CD4-positive, CD25-positive, alpha-beta regulatory T cell (primary cell): ENCODE measurements at regions not wholly inside any gene's neighbourhood (a gene's known extent, or its start where the extent isn't known, plus 50 kb on each side); places are given as distances from the start of the nearest gene placed in this dataset.

Source experiments
- ATAC-seq, 2 donors: fragments of 150-1000 bp; cut with Tn5 transposase; one replicate each; pipeline ENCODE4 v1.10.0; 2021; ENCODE audit warnings: low read depth in 2 of 2, moderate number of reproducible peaks in 2 of 2, moderate library complexity in 1 of 2
- DNase-seq, 3 donors: peaks; one replicate each; pipeline versions ENCODE4 v3.0.0 to v3.0.0-alpha.2; 2012 to 2022; ENCODE audit warnings: mixed read lengths in 1 of 3
- H3K27ac ChIP-seq: one replicate; pipeline ENCODE4 v1.7.0; 2013; ENCODE audit warnings: mild to moderate bottlenecking, low read length; ENCODE audit not compliant: insufficient read depth, poor library complexity, severe bottlenecking
- H3K27me3 ChIP-seq: one replicate; pipeline ENCODE4 v1.7.0; 2013; ENCODE audit warnings: low read length; ENCODE audit not compliant: control insufficient read depth, insufficient read depth
- H3K36me3 ChIP-seq: one replicate; pipeline ENCODE4 v1.7.0; 2013; ENCODE audit warnings: mild to moderate bottlenecking, low read length, moderate library complexity; ENCODE audit not compliant: control insufficient read depth, insufficient read depth
- H3K4me1 ChIP-seq: 2 replicates; pipeline ENCODE4 v1.7.0; 2013; ENCODE audit warnings: mild to moderate bottlenecking, low read length; ENCODE audit not compliant: insufficient read depth, control insufficient read depth, poor library complexity, severe bottlenecking
- H3K4me3 ChIP-seq: one replicate; pipeline ENCODE4 v1.7.0; 2013; ENCODE audit warnings: low read depth, mild to moderate bottlenecking, low read length, moderate library complexity
- H3K9me3 ChIP-seq, 2 experiments: 1 replicate in 1 of 2; 2 replicates in 1 of 2; pipeline ENCODE4 v1.7.0; 2013; ENCODE audit warnings: low read length in 2 of 2, mild to moderate bottlenecking in 1 of 2, moderate library complexity in 1 of 2; ENCODE audit not compliant: control insufficient read depth in 2 of 2
- H3K27ac Mint-ChIP-seq, 3 donors: one replicate each; pipeline ENCODE4 v1.8.0; 2020 to 2022; ENCODE audit warnings: mild to moderate bottlenecking in 3 of 3, mixed read lengths in 3 of 3, moderate library complexity in 2 of 3
- H3K27me3 Mint-ChIP-seq: one replicate; pipeline ENCODE4 v1.8.0; 2022; ENCODE audit warnings: mild to moderate bottlenecking, mixed read lengths
- H3K36me3 Mint-ChIP-seq: one replicate; pipeline ENCODE4 v1.8.0; 2020; ENCODE audit warnings: mixed read lengths
- H3K4me1 Mint-ChIP-seq, 4 donors: one replicate each; pipeline ENCODE4 v1.8.0; 2020 to 2022; ENCODE audit warnings: mixed read lengths in 4 of 4, mild to moderate bottlenecking in 1 of 4
- H3K4me3 Mint-ChIP-seq, 4 donors: one replicate each; pipeline ENCODE4 v1.8.0; 2020 to 2022; ENCODE audit warnings: mild to moderate bottlenecking in 4 of 4, mixed read lengths in 4 of 4, moderate library complexity in 3 of 4
- H3K9me3 Mint-ChIP-seq, 7 donors: one replicate each; pipeline ENCODE4 v1.8.0; 2020 to 2022; ENCODE audit warnings: mixed read lengths in 7 of 7, mild to moderate bottlenecking in 3 of 7, moderate library complexity in 2 of 7

DNA sequence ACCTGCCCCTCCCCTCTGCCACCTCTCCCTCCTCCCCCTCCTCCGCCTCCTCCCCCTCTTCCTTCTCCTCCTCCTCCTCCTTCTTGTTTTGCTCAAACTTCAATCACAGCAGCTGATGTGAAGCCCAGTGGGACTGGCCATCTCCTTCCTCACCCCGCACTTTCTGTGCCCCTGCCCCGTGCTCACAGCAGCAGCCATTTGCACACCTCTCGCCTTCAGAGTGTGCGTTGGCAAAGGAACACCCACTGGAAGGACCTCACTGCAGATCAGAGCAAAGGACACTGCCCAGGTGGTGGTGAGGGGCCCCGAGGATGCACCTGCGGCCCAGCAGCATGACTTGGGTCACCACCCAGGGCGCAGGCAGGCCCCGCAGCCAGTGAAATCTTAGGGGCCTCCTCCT is 98.8 kb downstream of the SOX1 start:
- Histone ChIP-seq H3K9me3 (no peaks in the 10 kb centered on the region), H3K27me3 (no peaks in the 10 kb centered on the region), H3K4me3 (no peak overlapping the region), H3K36me3 (no peaks in the 10 kb centered on the region), H3K4me1 (no peaks in the 10 kb centered on the region), H3K27ac (no peak overlapping the region)
- no peak overlapping the region for H3K27ac Mint-ChIP-seq
- H3K9me3 Mint-ChIP-seq = peaks cover 0 to 5% (median 0%) of the 10 kb centered on the region in 7 donors
- H3K4me1 Mint-ChIP-seq = peaks cover 0 to 6% (median 0%) of the 10 kb centered on the region in 4 donors
- DNase-seq (no peak), ATAC-seq (no peak)
- H3K27me3 Mint-ChIP-seq = peaks cover 22% of the 10 kb centered on the region
- no peaks in the 10 kb centered on the region for H3K36me3 Mint-ChIP-seq
- H3K4me3 Mint-ChIP-seq = no peak overlapping the region

DNA sequence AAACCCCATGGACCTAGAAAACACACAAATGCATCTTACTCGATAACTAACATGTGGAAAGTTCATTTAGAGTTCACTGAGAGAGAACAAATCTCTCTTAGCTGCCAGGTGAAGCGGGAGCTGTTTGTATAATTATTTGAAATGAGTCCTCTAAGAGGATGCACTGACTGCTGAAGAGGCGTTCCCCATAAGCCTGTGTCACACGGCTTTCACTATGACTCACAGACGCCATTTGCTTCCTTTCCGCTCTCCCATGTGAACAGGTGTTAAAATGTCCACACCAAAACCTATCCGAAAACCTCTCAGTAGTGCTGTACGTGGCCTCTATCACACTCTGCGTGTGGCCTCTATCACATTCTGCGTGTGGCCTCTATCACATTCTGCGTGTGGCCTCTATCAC is 101.8 kb downstream of the SOX1 start:
- no peaks in the 10 kb centered on the region for H3K27me3 ChIP-seq
- Mint-ChIP-seq H3K36me3 (no peaks in the 10 kb centered on the region), H3K27me3 (peaks cover 4% of the 10 kb centered on the region), H3K27ac (no peak overlapping the region), H3K9me3 (peaks cover 0 to 8% (median 2%) of the 10 kb centered on the region in 7 donors), H3K4me3 (no peak overlapping the region), H3K4me1 (peaks cover 0 to 6% (median 0%) of the 10 kb centered on the region in 4 donors)
- no peaks in the 10 kb centered on the region for H3K36me3 ChIP-seq
- H3K27ac ChIP-seq = no peak overlapping the region
- H3K4me1 ChIP-seq = no peaks in the 10 kb centered on the region
- ATAC-seq (no peak), DNase-seq (peak in 1 of 3 donors; percentile 69)
- H3K4me3 ChIP-seq = no peak overlapping the region
- no peaks in the 10 kb centered on the region for H3K9me3 ChIP-seq

- H3K4me1 ChIP-seq = no peaks in the 10 kb centered on the region
- Mint-ChIP-seq H3K4me1 (peaks cover 0 to 6% (median 0%) of the 10 kb centered on the region in 4 donors), H3K27ac (no peak overlapping the region), H3K27me3 (peaks cover 6% of the 10 kb centered on the region), H3K4me3 (no peak overlapping the region), H3K9me3 (peaks cover 0 to 8% (median 6%) of the 10 kb centered on the region in 7 donors), H3K36me3 (no peaks in the 10 kb centered on the region)
- H3K36me3 ChIP-seq = no peaks in the 10 kb centered on the region
- peaks cover 0 to 7% of the 10 kb centered on the region in 2 experiments for H3K9me3 ChIP-seq
- no peak overlapping the region for H3K27ac ChIP-seq
- ATAC-seq (no peak), DNase-seq (no peak)
- no peaks in the 10 kb centered on the region for H3K27me3 ChIP-seq
- no peak overlapping the region for H3K4me3 ChIP-seq
Measured at GRCh38 chr13:112169941-112170822, 103.2 kb downstream of the SOX1 start.

- DNase-seq (no peak), ATAC-seq (no peak)
- Mint-ChIP-seq H3K27me3 (peaks cover 5% of the 10 kb centered on the region), H3K9me3 (peaks cover 0 to 8% (median 6%) of the 10 kb centered on the region in 7 donors), H3K36me3 (no peaks in the 10 kb centered on the region), H3K27ac (no peak overlapping the region), H3K4me1 (peaks cover 0 to 6% (median 0%) of the 10 kb centered on the region in 4 donors), H3K4me3 (no peak overlapping the region)
- Histone ChIP-seq H3K36me3 (no peaks in the 10 kb centered on the region), H3K4me3 (no peak overlapping the region), H3K9me3 (peaks cover 0 to 7% of the 10 kb centered on the region in 2 experiments), H3K4me1 (no peaks in the 10 kb centered on the region), H3K27ac (no peak overlapping the region), H3K27me3 (no peaks in the 10 kb centered on the region)
Measured at GRCh38 chr13:112170823-112171569, 104.0 kb downstream of the SOX1 start.

DNA sequence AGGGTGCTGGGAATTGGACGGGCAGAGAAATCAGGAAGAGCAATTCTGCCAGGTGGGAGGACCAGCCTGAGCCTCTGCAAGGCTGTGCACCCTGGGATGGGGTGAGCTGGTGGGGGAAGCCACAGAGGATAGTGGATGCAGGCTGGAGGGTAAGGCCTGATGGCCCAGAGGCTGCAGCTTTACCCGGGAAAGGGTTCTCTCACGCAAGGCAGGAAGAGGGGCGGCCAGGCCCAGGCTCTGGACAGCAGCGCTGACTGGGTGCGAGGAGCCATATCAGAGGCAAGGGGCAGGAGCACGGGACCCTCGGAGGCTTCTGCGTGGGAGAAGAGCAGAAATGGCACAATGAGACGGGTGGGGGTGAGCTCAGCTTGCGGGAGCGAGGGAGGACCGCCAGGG is 104.6 kb downstream of the SOX1 start:
- DNase-seq = no peak
- Mint-ChIP-seq H3K4me3 (no peak overlapping the region), H3K9me3 (peaks cover 0 to 8% (median 6%) of the 10 kb centered on the region in 7 donors), H3K36me3 (no peaks in the 10 kb centered on the region), H3K27me3 (peaks cover 5% of the 10 kb centered on the region), H3K4me1 (peaks cover 0 to 6% (median 0%) of the 10 kb centered on the region in 4 donors), H3K27ac (no peak overlapping the region)
- no peaks in the 10 kb centered on the region for H3K4me1 ChIP-seq
- H3K27ac ChIP-seq = no peak overlapping the region
- H3K9me3 ChIP-seq = peaks cover 0 to 7% of the 10 kb centered on the region in 2 experiments
- no peaks in the 10 kb centered on the region for H3K36me3 ChIP-seq
- H3K4me3 ChIP-seq = no peak overlapping the region
- no peak for ATAC-seq
- no peaks in the 10 kb centered on the region for H3K27me3 ChIP-seq

- Mint-ChIP-seq H3K9me3 (peaks cover 0 to 8% (median 6%) of the 10 kb centered on the region in 7 donors), H3K4me3 (no peak overlapping the region), H3K27ac (no peak overlapping the region), H3K4me1 (peaks cover 0 to 6% (median 0%) of the 10 kb centered on the region in 4 donors), H3K27me3 (peaks cover 5% of the 10 kb centered on the region), H3K36me3 (no peaks in the 10 kb centered on the region)
- Histone ChIP-seq H3K4me1 (no peaks in the 10 kb centered on the region), H3K9me3 (peaks cover 0 to 7% of the 10 kb centered on the region in 2 experiments), H3K27ac (no peak overlapping the region), H3K4me3 (no peak overlapping the region), H3K27me3 (no peaks in the 10 kb centered on the region), H3K36me3 (no peaks in the 10 kb centered on the region)
- DNase-seq = no peak
- ATAC-seq = no peak
Measured at GRCh38 chr13:112172017-112172416, 105.1 kb downstream of the SOX1 start.

DNA sequence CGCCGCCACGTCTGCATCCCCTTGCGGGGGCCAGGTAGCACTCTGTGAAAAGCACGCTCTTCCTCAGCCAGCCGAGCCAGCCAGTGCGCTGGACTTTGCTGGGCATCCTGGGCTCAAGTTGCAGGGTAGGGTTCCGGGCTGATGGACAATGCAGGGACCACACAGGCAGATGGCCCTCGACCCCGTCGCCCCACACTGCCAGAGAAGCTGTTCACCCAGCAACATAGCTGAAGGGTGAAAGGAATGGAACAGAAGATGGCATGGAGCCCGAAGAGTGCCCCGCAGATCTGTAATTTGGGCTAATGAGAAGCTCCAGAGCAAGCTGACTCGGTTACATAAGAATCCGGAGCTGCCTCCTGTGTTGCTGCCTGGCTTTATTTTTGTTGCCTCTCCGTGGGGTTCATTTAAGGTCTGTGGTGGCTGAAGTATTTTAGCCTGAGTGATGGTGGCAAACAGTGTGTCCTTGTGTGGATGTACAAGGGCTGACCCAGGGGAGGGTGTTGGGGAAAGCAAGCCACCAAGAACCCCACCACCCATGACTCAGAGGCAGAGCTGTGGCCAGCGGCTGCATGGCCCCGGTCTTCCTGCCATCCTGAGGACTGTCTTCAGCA is 105.8 kb downstream of the SOX1 start:
- Histone ChIP-seq H3K27ac (no peak overlapping the region), H3K4me1 (no peaks in the 10 kb centered on the region), H3K36me3 (no peaks in the 10 kb centered on the region), H3K4me3 (no peak overlapping the region), H3K27me3 (no peaks in the 10 kb centered on the region), H3K9me3 (peaks cover 0 to 7% of the 10 kb centered on the region in 2 experiments)
- peaks cover 0 to 6% (median 0%) of the 10 kb centered on the region in 4 donors for H3K4me1 Mint-ChIP-seq
- no peak overlapping the region for H3K4me3 Mint-ChIP-seq
- no peak for ATAC-seq
- peaks cover 0 to 8% (median 6%) of the 10 kb centered on the region in 7 donors for H3K9me3 Mint-ChIP-seq
- H3K27me3 Mint-ChIP-seq = peaks cover 5% of the 10 kb centered on the region
- no peak for DNase-seq
- no peak overlapping the region for H3K27ac Mint-ChIP-seq
- no peaks in the 10 kb centered on the region for H3K36me3 Mint-ChIP-seq
